HepG2 (cell line): ENCODE measurements at regions not wholly inside any gene's neighbourhood (a gene's known extent, or its start where the extent isn't known, plus 50 kb on each side); places are given as distances from the start of the nearest gene placed in this dataset.

Experiments
- ARID3A ChIP-seq: IDR thresholded peaks from 2 replicates; pipeline ENCODE4 v1.6.1; 2012; ENCODE audit warnings: low read depth, low read length, improper control_type of control experiment
- ARNT2 ChIP-seq: sonication (generic); formaldehyde crosslinking; IDR thresholded peaks from 2 replicates; pipeline ENCODE4 v1.8.0; 2022; ENCODE audit warnings: mild to moderate bottlenecking, low read depth, missing genetic modification reagents, moderate library complexity
- FIP1L1 ChIP-seq: fragments of 200-400 bp; formaldehyde crosslinking; IDR thresholded peaks from 2 replicates; pipeline ENCODE4 v1.6.1; 2018; ENCODE audit warnings: low read depth, mild to moderate bottlenecking, low read length, moderate library complexity, borderline replicate concordance; ENCODE audit not compliant: insufficient read depth
- KAT2B ChIP-seq: fragments of 150-350 bp; IDR thresholded peaks from 2 replicates; pipeline ENCODE4 v1.6.1; 2014; ENCODE audit warnings: low read depth, low read length, borderline replicate concordance
- MAF1 ChIP-seq: sonication (generic); formaldehyde crosslinking; IDR thresholded peaks from 2 replicates; pipeline ENCODE4 v1.5.0; 2020; ENCODE audit warnings: missing genetic modification reagents, borderline replicate concordance
- MEF2D ChIP-seq: sonication (generic); formaldehyde crosslinking; IDR thresholded peaks from 2 replicates; pipeline ENCODE4 v1.5.1; 2020; ENCODE audit warnings: mild to moderate bottlenecking, missing genetic modification reagents
- MEIS2 ChIP-seq: sonication (generic); formaldehyde crosslinking; IDR thresholded peaks from 2 replicates; pipeline ENCODE4 v1.9.0; 2021; ENCODE audit warnings: mild to moderate bottlenecking, missing genetic modification reagents
- NFKB2 ChIP-seq: sonication (generic); formaldehyde crosslinking; IDR thresholded peaks from 2 replicates; pipeline ENCODE4 v1.4.0; 2020; ENCODE audit warnings: missing genetic modification reagents, borderline replicate concordance
- TBL1XR1 ChIP-seq: fragments of 150-350 bp; IDR thresholded peaks from 2 replicates; pipeline ENCODE4 v1.6.1; 2014; ENCODE audit warnings: borderline replicate concordance, low read length; ENCODE audit not compliant: partially characterized antibody
- ZNF121 ChIP-seq: sonication (generic); formaldehyde crosslinking; IDR thresholded peaks from 2 replicates; pipeline ENCODE4 v1.5.0; 2020; ENCODE audit warnings: mild to moderate bottlenecking, missing genetic modification reagents
- ZNF318 ChIP-seq: sonication (generic); formaldehyde crosslinking; IDR thresholded peaks from 2 replicates; pipeline ENCODE4 v1.4.0; 2020; ENCODE audit warnings: mild to moderate bottlenecking, missing genetic modification reagents
- ZNF430 ChIP-seq: sonication (generic); formaldehyde crosslinking; IDR thresholded peaks from 2 replicates; pipeline ENCODE4 v1.9.0; 2021; ENCODE audit warnings: mild to moderate bottlenecking, missing genetic modification reagents
- TF ChIP-seq, protein P1 (sequence below): sonication (generic); formaldehyde crosslinking; IDR thresholded peaks from 2 replicates; pipeline ENCODE4 v1.4.0; 2020; ENCODE audit warnings: mild to moderate bottlenecking, missing genetic modification reagents

DNA sequence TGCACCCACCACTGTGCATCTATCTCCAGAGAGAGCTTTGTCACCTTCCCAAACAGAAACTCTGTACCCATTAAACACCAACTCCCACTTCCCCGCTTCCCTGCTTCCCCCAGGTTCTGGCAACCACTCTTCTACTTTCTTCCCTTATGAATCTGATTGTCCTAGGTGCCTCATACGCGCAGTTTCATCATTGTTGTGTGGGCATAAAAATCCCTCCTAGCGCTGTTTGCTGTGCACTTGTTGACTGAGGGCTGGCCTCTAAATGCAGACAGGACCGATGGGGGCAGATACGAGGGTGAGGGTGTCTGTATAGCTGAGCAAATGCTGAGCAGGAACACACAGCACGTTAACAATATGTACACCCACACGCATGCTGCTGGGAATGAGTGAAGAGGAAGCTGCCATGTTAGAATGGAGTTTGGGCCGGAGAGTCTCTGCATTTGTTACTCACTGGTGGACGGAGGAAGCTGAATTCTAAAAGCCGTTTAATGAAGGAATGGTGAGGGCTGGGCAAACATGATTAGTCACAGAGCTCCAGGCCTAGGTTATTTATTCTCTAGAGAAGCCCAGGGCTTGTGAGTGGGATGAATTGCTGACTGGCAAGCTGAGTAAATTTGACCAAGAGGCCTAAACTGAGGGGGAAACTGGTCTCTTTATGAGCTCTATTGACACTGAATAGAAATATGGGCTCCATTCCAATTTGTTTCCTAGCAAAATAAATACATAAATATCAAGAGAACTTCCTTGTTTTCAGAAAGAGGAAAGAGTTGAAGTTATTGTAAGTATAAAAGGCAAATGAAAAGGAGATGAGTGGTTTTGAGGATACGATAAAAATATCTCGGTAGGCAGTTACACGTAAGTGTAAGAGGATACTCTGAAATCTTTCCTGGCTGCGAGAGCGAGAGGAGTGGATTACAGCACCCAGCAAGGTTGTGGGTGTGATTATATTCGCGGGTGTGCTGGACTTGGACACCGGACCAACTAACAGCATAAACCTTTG is 95.9 kb upstream of the RPS6KA3 start (continued):
- TF ChIP-seq FIP1L1 (no peak), ZNF430 (CRISPR knock-in tag) (no peak), NFKB2 (CRISPR knock-in tag) (no peak), ARNT2 (CRISPR knock-in tag) (0 out of 2 replicates have a peak, but pooled peaks have one; percentile 23), MAF1 (CRISPR knock-in tag) (no peak), MEIS2 (no peak), MEF2D (CRISPR knock-in tag) (no peak), ARID3A (peak; percentile 55), KAT2B (no peak), TBL1XR1 (no peak), ZNF121 (CRISPR knock-in tag) (no peak), ZNF318 (CRISPR knock-in tag) (no peak)
- TF ChIP-seq, protein P1, sequence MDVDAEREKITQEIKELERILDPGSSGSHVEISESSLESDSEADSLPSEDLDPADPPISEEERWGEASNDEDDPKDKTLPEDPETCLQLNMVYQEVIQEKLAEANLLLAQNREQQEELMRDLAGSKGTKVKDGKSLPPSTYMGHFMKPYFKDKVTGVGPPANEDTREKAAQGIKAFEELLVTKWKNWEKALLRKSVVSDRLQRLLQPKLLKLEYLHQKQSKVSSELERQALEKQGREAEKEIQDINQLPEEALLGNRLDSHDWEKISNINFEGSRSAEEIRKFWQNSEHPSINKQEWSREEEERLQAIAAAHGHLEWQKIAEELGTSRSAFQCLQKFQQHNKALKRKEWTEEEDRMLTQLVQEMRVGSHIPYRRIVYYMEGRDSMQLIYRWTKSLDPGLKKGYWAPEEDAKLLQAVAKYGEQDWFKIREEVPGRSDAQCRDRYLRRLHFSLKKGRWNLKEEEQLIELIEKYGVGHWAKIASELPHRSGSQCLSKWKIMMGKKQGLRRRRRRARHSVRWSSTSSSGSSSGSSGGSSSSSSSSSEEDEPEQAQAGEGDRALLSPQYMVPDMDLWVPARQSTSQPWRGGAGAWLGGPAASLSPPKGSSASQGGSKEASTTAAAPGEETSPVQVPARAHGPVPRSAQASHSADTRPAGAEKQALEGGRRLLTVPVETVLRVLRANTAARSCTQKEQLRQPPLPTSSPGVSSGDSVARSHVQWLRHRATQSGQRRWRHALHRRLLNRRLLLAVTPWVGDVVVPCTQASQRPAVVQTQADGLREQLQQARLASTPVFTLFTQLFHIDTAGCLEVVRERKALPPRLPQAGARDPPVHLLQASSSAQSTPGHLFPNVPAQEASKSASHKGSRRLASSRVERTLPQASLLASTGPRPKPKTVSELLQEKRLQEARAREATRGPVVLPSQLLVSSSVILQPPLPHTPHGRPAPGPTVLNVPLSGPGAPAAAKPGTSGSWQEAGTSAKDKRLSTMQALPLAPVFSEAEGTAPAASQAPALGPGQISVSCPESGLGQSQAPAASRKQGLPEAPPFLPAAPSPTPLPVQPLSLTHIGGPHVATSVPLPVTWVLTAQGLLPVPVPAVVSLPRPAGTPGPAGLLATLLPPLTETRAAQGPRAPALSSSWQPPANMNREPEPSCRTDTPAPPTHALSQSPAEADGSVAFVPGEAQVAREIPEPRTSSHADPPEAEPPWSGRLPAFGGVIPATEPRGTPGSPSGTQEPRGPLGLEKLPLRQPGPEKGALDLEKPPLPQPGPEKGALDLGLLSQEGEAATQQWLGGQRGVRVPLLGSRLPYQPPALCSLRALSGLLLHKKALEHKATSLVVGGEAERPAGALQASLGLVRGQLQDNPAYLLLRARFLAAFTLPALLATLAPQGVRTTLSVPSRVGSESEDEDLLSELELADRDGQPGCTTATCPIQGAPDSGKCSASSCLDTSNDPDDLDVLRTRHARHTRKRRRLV (CRISPR knock-in tag): no peak
